Nephron (organoid): ENCODE measurements at regions not wholly inside any gene's neighbourhood (a gene's known extent, or its start where the extent isn't known, plus 50 kb on each side); places are given as distances from the start of the nearest gene placed in this dataset.

Experiments
- H3K27ac Mint-ChIP-seq, 3 experiments: 2 replicates each; pipeline ENCODE4 v1.8.0; 2020; ENCODE audit warnings: mixed read lengths in 3 of 3, mild to moderate bottlenecking in 2 of 3, moderate library complexity in 1 of 3
- H3K27me3 Mint-ChIP-seq: 2 replicates; pipeline ENCODE4 v1.8.0; 2021; ENCODE audit warnings: low read depth, mild to moderate bottlenecking, moderate library complexity, mixed read lengths
- H3K36me3 Mint-ChIP-seq: 2 replicates; pipeline ENCODE4 v1.8.0; 2020; ENCODE audit warnings: low read depth, mixed read lengths
- H3K4me1 Mint-ChIP-seq: 2 replicates; pipeline ENCODE4 v1.8.0; 2020; ENCODE audit warnings: mixed read lengths
- H3K4me3 Mint-ChIP-seq, 3 experiments: 2 replicates each; pipeline ENCODE4 v1.8.0; 2020; ENCODE audit warnings: mild to moderate bottlenecking in 3 of 3, mixed read lengths in 3 of 3, moderate library complexity in 2 of 3
- H3K9me3 Mint-ChIP-seq: 2 replicates; pipeline ENCODE4 v1.8.0; 2020; ENCODE audit warnings: mixed read lengths
- CTCF ChIP-seq, 3 experiments: fragments of 200-600 bp; sonication (generic); IDR thresholded peaks; one replicate each; pipeline ENCODE4 v1.5.0; 2021; ENCODE audit warnings: antibody characterized with exemption in 3 of 3; ENCODE audit not compliant: unreplicated experiment in 3 of 3

- Mint-ChIP-seq H3K9me3 (peaks cover 11% of the 10 kb centered on the region), H3K27ac (no peak overlapping the region), H3K4me3 (no peak overlapping the region), H3K4me1 (no peaks in the 10 kb centered on the region), H3K36me3 (no peaks in the 10 kb centered on the region), H3K27me3 (no peaks in the 10 kb centered on the region)
- TF ChIP-seq CTCF (IDR thresholded peaks at IDR 0.05; ENCODE audit: unreplicated experiment in 3 of 3), result no peak
These were observed 62.5 kb upstream of the PRICKLE1 start for GRCh38 chr12:42652048-42652447.

GRCh38 chr12:42648061-42648460 lies 58.5 kb upstream of the PRICKLE1 start:
- Mint-ChIP-seq H3K27ac (no peak overlapping the region), H3K27me3 (no peaks in the 10 kb centered on the region), H3K4me1 (peaks cover under 1% of the 10 kb centered on the region), H3K9me3 (peaks cover 5% of the 10 kb centered on the region), H3K36me3 (no peaks in the 10 kb centered on the region), H3K4me3 (no peak overlapping the region)
- TF ChIP-seq CTCF (IDR thresholded peaks at IDR 0.05; ENCODE audit: unreplicated experiment in 3 of 3), result no peak

- Mint-ChIP-seq H3K27me3 (no peaks in the 10 kb centered on the region), H3K27ac (no peak overlapping the region), H3K4me1 (peaks cover 31% of the 10 kb centered on the region), H3K4me3 (no peak overlapping the region), H3K36me3 (no peaks in the 10 kb centered on the region), H3K9me3 (no peaks in the 10 kb centered on the region)
- no peak for TF ChIP-seq CTCF (IDR thresholded peaks at IDR 0.05; ENCODE audit: unreplicated experiment in 3 of 3)
These were observed 54.5 kb upstream of the PRICKLE1 start for GRCh38 chr12:42643881-42644579.

GRCh38 chr12:42641221-42641885 lies 51.8 kb upstream of the PRICKLE1 start:
- TF ChIP-seq CTCF (IDR thresholded peaks at IDR 0.05; ENCODE audit: unreplicated experiment in 3 of 3), result no peak
- Mint-ChIP-seq H3K4me3 (no peak overlapping the region), H3K9me3 (no peaks in the 10 kb centered on the region), H3K27ac (peak overlapping the region in 2 of 3 experiments; percentile 58 to 94), H3K4me1 (peaks cover 44% of the 10 kb centered on the region), H3K36me3 (no peaks in the 10 kb centered on the region), H3K27me3 (no peaks in the 10 kb centered on the region)

- peaks cover 49% of the 10 kb centered on the region for H3K4me1 Mint-ChIP-seq
- no peak for TF ChIP-seq CTCF (IDR thresholded peaks at IDR 0.05; ENCODE audit: unreplicated experiment in 3 of 3)
- H3K27ac Mint-ChIP-seq, result peak overlapping the region; percentile 91 to 97 (median 94)
- no peaks in the 10 kb centered on the region for H3K36me3 Mint-ChIP-seq
- H3K4me3 Mint-ChIP-seq, result no peak overlapping the region
- no peaks in the 10 kb centered on the region for H3K9me3 Mint-ChIP-seq
- H3K27me3 Mint-ChIP-seq, result no peaks in the 10 kb centered on the region
These were observed 50.8 kb upstream of the PRICKLE1 start for GRCh38 chr12:42640391-42640790.

- Mint-ChIP-seq H3K9me3 (no peaks in the 10 kb centered on the region), H3K4me1 (peaks cover 50% of the 10 kb centered on the region), H3K27me3 (no peaks in the 10 kb centered on the region), H3K4me3 (peak overlapping the region in 1 of 3 experiments; percentile 1), H3K27ac (peak overlapping the region; percentile 91 to 97 (median 94)), H3K36me3 (no peaks in the 10 kb centered on the region)
- no peak for TF ChIP-seq CTCF (IDR thresholded peaks at IDR 0.05; ENCODE audit: unreplicated experiment in 3 of 3)
These were observed 50.0 kb upstream of the PRICKLE1 start for GRCh38 chr12:42639556-42639955.
